GM21528 (cell line): ENCODE measurements at regions not wholly inside any gene's neighbourhood (a gene's known extent, or its start where the extent isn't known, plus 50 kb on each side); places are given as distances from the start of the nearest gene placed in this dataset.
"Not testable (repeated sequence)": the region's sequence is repeated elsewhere in the genome, so short reads cannot be mapped to it uniquely, and the experiment has no call there.

ENCODE experiments used
- ATAC-seq: cut with Tn5 transposase; IDR thresholded peaks from one replicate; pipeline ENCODE4 v1.9.1; 2021; ENCODE audit warnings: mild to moderate bottlenecking, moderate library complexity; ENCODE audit not compliant: unreplicated experiment, low FRiP score

DNA sequence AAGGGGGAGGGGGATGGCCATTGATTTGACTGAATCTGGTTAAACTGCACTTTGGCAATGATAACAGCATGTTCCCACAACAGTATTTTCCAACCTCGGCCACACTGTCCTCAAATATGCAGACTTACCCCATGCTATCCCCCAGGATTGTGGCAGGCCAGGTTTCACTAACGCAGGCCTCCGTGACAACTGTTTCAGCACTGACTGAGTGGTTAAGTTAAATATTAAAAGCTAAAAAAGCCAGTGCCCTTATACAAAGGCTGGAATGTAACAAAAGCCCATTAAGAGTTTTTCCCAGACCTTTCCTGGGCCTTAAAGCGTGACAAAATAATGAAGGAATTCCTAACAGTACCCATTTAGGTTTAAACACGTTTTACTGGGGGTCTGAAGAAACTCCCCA, 202.9 kb downstream of the USP25 start:
- no peak for ATAC-seq

DNA sequence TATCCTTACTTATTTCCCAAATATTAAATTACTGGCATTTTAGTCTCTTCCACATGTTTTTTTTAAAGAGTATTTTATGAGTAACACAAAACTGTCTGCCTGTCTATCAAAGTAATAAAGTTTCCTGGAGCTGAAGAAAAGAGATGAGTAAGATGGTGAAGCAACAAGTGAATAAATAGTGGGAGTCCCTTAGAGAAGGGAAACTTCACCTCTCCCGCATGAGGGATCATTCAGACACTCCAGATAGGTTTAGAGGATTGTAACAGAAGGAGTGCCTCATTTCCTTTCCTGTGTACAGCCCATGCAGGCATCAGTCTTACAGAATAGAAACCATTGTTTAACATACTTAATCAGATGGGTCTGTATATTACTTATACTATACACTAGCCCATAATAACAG, 205.7 kb downstream of the USP25 start:
- no peak for ATAC-seq

DNA sequence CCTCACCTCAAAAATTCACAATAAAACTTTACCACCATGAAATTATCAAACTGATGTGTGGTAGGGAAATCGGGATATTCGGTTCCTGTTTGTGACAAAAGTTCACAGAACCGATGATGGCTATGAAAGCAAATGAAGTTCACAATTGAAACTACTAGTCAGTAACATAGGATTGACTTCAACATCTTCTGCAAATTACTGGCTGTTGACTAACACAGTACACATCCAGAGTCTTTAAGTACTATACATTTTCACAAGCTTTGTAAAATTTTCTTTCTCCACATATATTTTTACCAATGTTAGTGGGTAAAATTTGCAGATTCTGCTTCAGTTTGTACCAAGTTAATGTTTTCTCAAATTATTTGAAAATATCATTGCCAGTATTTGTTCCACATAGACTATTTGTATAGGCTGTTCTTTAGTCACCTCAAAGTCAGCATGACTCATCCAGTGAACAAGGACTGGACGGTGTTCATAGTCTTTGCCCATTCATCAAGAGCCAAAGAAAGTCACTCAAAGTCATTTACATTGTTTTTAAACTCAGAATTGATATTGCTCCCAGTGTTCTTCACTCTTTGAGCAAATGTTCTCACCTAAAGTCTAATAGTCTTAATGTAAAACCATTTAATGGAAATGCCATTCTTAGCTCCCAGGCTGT, 213.4 kb downstream of the USP25 start:
- ATAC-seq = no peak

DNA sequence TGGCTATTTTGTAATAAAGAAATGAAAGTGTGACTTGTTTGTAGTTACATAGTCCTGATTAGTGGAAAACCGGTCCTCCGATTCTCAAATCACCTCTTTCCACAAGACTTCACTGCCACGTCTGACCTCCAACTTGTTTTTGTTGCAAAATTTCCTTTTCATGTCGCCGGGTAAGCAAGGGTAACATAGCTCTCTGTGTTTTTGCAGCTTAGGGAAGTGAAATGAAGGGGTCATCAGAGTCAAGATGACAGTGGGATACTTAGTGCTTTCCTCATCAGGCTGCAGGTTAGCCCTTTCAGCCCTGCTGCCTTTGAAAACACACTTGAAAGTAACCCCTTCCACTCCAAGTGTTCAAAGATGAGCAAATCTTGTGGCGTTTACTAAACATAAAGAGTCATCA, 217.9 kb downstream of the USP25 start:
- ATAC-seq = no peak

DNA sequence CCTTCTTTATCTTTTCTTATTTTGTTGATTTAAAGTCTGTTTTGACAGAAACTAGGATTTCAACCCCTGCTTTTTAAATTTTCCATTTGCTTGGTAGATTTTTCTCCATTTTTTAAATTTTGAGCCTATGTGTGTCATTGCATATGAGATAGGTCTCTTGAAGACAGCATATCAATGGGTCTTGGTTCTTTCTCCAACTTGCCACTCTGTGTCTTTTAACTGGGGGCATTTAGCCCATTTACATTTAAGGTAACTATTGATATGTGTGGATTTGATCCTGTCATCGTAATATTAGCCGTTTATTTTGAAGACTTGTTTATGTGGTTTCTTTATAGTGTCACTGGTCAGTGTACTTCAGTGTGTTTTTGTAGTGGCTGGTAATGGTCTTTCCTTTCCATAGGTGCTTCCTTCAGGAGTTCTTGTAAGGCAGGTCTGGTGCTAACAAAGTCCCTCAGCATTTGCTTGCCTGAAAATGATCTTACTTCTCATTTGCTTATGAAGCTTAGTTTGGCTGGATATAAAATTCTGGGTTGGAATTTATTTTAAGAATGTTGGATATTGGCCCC, 223.9 kb downstream of the USP25 start:
- ATAC-seq = no peak

DNA sequence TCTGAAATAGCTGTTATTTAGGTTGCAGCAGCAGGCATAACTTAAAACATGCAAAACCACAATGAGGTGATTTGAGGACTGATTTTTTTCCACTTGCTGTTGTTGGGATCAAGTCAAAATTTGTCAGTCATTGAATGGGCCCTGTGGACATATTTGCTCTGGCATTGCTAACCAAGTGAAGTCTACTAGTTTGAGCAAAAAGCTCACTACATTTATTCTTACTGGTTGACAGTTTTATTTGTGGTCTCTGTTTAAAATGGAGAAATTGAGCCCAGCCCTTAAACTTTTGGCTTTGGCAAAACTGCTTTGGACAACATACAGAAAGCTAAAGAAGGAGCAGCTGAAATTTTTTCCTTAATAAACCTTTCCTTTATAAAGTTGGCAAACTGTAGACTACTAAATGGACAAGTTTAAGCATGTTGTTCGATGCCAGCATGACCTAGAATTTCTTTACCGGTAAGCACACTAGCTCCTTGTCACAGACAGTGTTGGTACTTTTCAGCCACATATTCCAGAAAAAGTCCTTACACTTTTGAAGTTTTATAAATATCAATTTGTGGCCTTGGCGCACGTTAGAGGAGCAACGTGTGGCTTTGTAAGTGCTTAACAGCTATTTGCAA, 234.6 kb downstream of the USP25 start:
- no peak for ATAC-seq

DNA sequence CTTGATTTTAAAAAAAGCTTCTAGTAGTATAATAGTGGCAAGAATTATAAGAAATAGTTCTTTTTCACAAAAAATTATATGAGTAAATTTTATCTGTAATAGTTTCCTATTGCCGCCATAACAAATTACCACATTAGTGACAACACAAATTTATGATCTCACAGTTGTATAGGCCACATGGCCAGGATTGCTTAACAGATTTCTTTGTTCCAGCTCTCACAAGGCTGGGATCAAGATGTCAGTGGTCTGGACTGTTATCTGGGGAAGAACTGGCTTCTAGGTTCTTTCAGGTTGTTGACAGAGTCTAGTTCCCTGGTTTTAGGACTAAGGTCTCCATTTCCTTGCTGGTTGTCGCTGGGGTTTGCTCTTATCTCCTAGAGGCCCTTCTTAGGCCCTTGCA, 236.4 kb downstream of the USP25 start:
- no peak for ATAC-seq

DNA sequence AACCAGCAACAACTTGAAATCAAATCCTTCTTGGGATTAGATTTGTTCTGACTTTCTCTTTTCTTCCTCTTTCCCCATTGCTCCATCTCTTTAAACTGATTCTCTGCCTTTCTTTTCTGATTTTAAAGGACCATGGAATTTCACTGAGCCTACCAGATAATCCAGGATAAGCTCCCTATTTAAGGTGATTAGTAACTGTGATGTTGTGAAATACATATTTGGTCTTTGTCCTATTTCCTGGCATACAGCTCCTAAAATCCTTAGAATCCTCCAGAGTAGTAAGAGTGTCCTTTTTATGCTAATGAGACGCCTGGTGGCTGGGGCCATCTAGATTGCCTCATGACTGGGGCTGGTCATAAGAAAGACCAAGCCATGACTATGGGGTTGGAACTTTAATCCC, 236.9 kb downstream of the USP25 start:
- no peak for ATAC-seq

DNA sequence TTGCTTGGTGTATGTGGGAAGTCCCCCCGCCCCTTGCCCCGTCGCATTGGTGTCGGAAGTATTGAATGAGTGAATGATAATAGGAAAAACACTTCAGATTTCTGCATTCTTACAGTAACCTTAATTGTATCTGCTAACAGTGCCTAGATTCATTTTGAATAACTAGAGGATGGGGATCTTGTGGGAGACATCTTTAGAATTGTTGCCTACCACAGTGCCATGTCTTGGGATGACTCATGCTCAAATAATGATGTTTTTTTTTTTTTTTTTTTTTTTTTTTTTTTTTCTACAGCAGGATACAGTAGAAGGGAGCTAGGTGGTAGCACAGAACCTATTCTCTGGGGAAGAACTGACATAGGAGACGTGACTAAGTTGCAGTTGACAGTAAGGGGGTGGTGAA, 237.9 kb downstream of the USP25 start:
- ATAC-seq = no peak

DNA sequence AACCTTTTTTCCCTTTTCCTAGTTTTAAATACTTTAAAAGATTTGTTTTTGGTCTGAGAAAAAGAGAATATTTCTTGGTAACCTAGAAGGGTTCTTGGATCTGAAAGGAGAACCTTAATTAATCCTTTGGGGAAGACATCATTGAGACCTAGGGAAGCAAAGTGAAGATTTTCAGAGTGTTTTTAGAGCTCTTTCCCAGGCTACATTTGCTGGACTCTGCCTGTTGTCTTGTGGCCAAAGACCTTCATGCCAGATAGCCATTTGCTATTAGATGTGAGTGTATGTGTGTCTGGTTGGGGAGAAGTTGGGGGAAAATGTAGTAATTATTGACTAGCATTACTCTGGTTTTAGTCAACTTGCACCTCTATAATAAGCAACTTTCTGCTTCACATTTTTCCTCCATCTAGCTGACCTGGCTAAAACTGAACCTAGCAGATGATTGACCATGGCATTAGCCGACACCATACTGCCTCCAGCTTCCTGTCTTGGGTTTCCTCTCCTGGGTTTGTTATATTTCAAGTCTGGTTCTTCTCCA, 239.1 kb downstream of the USP25 start:
- no peak for ATAC-seq

DNA sequence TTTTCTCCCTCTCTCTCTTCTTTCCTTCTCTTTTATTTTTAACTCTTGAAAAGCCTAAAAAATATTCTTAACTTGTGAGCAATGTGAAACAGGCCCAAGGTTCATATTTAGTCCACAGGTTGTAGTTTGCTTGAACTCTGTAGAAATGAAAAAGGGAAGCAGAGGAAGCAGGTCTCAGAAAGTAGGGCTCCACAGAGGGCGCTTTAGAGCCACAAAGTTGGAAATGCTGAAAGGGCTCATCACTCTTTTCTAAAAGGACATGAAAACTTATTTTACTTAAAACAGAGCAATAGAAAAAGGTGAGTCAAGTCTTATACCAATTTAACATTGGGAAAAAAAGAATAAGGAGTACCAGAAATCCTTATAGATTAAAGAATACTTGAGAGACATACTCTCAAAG, 247.0 kb downstream of the USP25 start:
- ATAC-seq = no peak

DNA sequence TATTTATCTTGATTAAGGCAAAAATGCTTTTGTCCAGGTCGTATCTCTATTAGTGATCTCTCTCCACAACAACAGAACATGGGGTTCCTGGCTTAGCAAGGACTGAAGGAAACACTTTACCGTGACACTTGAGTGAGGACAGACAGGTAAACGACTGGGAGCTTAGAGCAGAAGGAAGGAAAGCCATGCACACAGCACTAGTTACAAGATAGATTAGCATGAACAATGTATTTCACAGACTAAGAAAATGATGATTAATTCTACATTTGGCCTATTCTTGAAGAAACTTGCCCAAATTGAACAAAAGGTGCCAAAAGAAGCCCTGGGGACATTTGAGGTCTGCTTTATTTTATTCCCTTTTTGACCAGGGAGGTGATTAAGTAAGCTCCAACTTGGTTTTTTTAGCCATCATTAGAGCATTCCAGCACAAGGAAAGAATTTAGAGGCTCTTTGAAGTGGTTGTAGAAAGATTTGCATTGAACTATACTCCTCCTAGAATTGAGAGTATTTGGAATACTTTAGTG, 248.5 kb downstream of the USP25 start:
- ATAC-seq = no peak

DNA sequence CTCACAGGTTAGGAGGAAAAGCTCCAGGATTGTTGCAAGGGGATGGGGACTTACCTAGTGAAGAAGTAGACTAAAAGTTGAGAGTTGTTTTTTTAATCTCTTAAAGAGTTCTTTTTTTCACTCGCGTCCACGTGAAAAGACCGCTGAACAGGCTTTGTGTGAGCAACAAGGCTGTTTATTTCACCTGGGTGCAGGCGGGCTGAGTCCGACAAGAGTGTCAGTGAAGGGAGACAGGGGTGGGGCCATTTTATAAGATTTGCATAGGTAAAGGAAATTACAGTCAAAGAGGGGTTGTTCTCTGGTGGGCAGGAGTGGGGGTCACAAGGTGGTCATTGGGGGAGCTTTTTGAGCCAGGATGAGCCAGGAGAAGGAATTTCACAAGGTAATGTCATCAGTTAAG, 249.7 kb downstream of the USP25 start:
- not testable (repeated sequence) for ATAC-seq

DNA sequence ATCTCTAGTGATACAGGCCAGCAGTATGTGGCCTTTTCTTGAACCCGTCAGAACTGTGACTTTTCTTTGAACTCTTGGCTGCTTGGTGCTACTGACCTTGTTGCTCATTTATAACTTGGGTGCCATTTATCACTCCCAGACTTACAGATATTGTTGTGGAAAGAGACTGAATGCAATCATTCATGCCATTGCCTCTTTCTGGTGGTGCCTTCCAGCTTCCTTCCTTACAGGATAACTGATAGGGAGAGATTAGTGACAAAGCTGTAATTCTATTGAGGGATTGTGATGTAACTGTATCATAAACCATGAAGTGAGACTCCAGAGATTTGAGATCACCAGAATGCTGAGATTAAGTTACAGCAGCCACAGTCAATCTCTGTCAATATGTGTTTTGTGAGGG, 256.5 kb downstream of the USP25 start:
- no peak for ATAC-seq

DNA sequence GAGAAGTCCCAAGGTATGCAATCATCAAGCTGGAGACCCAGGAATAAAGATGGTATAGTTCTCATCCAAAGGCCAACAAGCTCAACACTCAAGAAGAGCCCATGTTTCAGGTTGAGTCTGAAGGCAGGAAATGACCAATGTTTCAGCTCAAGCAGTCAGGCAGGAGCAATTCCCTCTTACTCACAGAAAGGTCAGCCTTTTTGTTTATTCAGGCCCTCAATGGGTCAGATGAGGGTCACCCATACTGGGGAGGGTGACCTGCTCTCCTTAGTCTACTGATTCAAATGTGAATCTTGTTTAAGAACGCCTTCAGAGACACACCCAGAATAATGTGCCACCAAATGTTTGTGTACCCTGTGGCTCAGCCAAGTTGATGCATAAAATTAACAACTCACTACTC, 262.4 kb downstream of the USP25 start:
- no peak for ATAC-seq

DNA sequence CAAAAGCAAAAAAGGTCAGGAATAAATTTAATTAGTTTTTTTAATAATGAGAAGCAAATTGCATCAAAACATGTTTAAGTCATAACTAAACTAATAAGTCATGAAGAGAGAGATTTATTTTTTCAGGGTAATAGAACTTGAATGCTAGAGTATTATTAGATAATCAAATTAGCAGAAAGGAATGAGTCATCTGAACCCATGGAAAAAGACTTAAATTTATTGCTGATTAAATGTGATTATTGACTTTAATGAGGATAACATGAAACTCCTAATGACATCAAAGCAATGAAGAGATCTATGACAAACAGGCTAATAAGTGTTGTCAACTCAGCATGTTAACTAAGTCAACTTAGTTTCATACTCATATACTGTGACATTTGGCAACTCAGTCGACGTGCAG, 264.2 kb downstream of the USP25 start:
- ATAC-seq = no peak

DNA sequence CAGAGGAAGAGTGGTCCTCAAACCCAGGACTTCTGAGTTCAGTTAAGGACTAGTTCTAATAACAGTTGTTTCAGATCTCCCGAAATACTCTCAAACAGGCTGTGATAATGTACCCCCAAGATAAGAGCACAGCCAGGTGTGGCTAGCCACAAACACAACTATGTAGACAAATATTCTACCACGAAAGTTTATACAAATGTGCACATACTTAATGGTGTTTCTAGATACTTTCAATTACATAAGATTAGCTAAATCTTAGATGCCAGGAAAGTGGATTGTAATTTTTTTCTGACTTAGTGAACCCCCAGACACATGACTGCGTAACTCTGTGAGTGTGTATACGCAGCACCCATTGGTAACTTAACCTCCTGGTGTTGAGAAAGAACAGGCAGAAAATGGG, 270.0 kb downstream of the USP25 start:
- ATAC-seq = no peak

DNA sequence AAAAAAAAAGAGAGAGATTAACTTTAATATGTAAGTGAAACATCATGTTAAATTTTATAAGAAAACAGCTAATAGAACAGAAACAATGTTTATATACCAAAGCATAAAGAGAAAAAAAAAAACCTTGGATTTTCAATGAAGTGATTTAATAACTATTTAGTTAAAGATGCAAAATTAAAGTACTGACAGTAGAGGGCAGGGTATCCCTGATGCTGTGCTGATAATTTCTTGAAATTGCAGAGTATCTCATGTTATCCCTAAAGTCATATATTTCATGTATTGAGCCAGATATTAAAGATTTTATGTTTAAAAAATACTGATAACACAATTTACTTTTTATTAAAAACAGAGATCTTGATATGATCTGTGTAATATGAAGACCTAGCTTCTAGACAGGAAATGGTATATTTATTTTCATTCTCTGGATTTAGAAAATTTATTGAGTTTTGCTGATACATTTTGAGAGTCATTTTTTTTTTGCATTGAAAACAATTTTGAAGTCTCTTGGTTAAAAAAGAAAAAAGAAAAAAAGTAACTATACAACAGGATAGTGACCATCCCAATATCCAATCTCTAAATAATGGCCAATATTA, 273.2 kb downstream of the USP25 start:
- ATAC-seq = no peak

DNA sequence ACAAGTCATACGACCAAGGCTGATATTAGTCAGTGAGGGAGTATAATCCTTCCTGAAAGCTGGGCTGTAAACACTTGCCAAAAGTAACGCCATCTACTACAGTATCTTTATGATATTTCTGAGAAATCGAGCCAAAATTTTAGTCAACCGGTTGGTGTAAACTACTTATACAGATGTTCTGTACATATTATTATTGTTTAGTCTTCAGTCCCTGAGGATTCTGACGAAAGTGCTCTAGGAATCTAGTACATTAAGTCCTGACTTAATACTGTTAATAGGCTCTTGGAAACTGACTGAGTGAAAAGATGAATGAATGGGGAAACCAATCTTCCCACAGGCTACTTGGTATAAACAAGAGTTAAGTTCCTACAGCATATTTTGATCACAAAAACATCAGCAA, 274.3 kb downstream of the USP25 start:
- ATAC-seq = no peak

DNA sequence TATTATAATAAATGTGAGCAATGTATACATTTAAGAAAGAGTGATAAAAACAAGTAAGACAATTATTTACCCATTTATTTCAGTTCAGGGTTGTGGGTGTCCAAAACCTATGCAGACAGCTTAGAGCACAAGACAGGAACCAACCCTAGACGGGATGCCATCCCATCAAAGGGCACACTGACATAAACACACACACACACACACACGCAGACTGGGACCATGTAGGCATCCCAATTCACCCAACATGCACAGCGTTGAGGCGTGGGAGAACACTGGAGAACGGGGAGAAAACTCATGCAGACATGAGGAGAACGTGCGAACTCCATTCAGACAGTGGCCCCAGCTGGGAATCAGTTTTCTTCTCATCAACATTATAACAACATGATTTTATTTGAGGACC, 274.7 kb downstream of the USP25 start:
- ATAC-seq = no peak

DNA sequence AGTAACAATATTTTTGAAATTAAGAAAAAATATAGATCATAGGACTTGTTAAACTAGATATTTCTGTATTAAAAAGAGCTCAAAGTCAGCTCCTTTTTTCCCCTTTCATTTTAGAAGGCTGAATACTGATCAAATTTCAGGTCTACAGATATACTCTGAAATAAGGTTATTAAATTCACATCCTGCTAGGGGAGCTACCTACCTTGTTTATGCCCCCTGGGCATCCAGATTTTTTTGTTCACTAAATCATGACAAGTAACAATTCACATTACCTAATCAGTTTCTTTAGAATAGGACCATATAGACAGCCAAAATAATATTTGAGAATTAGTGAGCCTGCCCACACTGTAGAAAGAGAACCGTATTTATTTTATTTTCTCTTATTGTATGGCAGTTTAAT, 276.2 kb downstream of the USP25 start:
- ATAC-seq = no peak

DNA sequence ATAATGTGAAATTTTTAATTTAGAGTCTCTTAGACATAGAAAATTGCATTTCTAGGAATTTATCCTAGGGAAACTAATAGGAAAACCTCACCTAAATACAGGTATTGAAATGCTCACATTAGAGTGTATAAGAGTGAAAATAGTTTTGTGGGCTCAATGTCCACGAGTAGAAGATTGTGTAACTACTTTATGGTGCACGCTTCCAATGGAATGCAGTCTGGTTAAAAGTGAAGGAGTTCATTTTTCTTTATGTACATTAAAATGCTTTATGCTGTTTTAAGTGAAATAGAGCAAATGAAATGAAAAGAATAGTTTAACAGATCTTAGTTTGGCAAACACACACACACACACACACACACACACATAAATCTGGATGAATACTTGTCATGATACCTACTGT, 278.2 kb downstream of the USP25 start:
- no peak for ATAC-seq
